ENCODE measurements at regions not wholly inside any gene's neighbourhood (a gene's known extent, or its start where the extent isn't known, plus 50 kb on each side); places are given as distances from the start of the nearest gene placed in this dataset.

DNA sequence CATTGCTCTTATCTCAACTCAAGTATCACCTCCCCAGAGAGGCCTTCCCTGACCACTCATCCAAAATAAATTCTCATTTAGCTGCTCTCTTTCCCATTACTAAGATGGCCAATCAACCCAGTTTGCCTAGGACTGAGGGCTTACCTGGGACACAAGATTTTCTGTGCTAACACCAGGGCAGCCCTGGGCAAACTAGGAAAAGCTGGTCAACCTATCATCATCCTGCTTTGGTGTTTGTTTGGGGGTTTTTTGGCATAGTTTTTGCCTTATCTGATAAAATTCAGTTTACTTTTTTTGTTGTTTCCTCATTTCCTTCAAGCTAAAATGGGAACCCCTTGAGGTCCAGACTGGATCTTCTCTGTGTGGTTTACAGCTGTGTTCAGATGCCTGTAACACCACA, 131.4 kb upstream of the NR2F2 start:
- TF ChIP-seq, protein P1, sequence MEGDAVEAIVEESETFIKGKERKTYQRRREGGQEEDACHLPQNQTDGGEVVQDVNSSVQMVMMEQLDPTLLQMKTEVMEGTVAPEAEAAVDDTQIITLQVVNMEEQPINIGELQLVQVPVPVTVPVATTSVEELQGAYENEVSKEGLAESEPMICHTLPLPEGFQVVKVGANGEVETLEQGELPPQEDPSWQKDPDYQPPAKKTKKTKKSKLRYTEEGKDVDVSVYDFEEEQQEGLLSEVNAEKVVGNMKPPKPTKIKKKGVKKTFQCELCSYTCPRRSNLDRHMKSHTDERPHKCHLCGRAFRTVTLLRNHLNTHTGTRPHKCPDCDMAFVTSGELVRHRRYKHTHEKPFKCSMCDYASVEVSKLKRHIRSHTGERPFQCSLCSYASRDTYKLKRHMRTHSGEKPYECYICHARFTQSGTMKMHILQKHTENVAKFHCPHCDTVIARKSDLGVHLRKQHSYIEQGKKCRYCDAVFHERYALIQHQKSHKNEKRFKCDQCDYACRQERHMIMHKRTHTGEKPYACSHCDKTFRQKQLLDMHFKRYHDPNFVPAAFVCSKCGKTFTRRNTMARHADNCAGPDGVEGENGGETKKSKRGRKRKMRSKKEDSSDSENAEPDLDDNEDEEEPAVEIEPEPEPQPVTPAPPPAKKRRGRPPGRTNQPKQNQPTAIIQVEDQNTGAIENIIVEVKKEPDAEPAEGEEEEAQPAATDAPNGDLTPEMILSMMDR (IDR thresholded peaks at IDR 0.05; ENCODE audit: borderline replicate concordance, extremely low read depth, low read length, poor library complexity, severe bottlenecking) = no peak
- no peak for TF ChIP-seq EZH2 (IDR thresholded peaks at IDR 0.05; ENCODE audit: borderline replicate concordance, low read depth, low read length, severe bottlenecking)
